OCI-LY7 (cell line): ENCODE measurements at regions not wholly inside any gene's neighbourhood (a gene's known extent, or its start where the extent isn't known, plus 50 kb on each side); places are given as distances from the start of the nearest gene placed in this dataset.

Experiments used
- BruUV-seq: library from RNA; stranded (reverse); fragments of 400-500 nt; replicated peaks from 2 replicates; lab custom pipeline; 2021; lab: Mats Ljungman, UMichigan
- CTCF ChIA-PET: fragments of 300-600 bp; sonication (Branson Sonifier 250); formaldehyde crosslinking; loops from one replicate; lab custom pipeline; 2022; ENCODE audit warnings: antibody characterized with exemption; ENCODE audit not compliant: unreplicated experiment; lab: Charles Lee
- POLR2A ChIA-PET: fragments of 300-600 bp; sonication (Branson Sonifier 250); formaldehyde crosslinking; loops from one replicate; lab custom pipeline; 2022; ENCODE audit warnings: antibody characterized with exemption; lab: Charles Lee
- DNase-seq: peaks from one replicate; pipeline ENCODE4 v3.0.0-alpha.2; 2015; ENCODE audit warnings: low spot score
- H2AFZ ChIP-seq: fragments of 200-600 bp; sonication (generic), shearing (Covaris generic); 2 replicates; pipeline ENCODE4 v1.6.1; 2014; ENCODE audit warnings: mild to moderate bottlenecking, antibody characterized with exemption, low read length, moderate library complexity
- H3K27ac ChIP-seq: fragments of 200-600 bp; sonication (generic); 2 replicates; pipeline ENCODE4 v1.5.1; 2014; ENCODE audit warnings: mixed run types, low read depth, mild to moderate bottlenecking, moderate library complexity, low read length, inconsistent platforms; ENCODE audit not compliant: poor library complexity, severe bottlenecking
- H3K36me3 ChIP-seq: fragments of 200-600 bp; sonication (generic); 2 replicates; pipeline ENCODE4 v1.6.1; 2014; ENCODE audit warnings: mild to moderate bottlenecking, antibody characterized with exemption, low read length, moderate library complexity, mixed read lengths; ENCODE audit not compliant: insufficient read depth
- H3K4me1 ChIP-seq: fragments of 200-600 bp; sonication (generic); 2 replicates; pipeline ENCODE4 v1.5.1; 2014; ENCODE audit warnings: mild to moderate bottlenecking, low read length; ENCODE audit not compliant: insufficient read depth, poor library complexity, severe bottlenecking
- H3K4me2 ChIP-seq: fragments of 200-600 bp; sonication (generic); 2 replicates; pipeline ENCODE4 v1.6.1; 2014; ENCODE audit warnings: mild to moderate bottlenecking, low read length
- H3K4me3 ChIP-seq: fragments of 200-600 bp; sonication (generic); 2 replicates; pipeline ENCODE4 v1.5.1; 2014; ENCODE audit warnings: mild to moderate bottlenecking, low read depth, low read length; ENCODE audit not compliant: poor library complexity, severe bottlenecking
- H3K79me2 ChIP-seq: fragments of 200-600 bp; sonication (generic); 2 replicates; pipeline ENCODE4 v1.6.1; 2016; ENCODE audit warnings: low read depth, mild to moderate bottlenecking, low read length, moderate library complexity, mixed read lengths; ENCODE audit not compliant: insufficient read depth
- H3K9me2 ChIP-seq: fragments of 200-600 bp; sonication (generic); 2 replicates; pipeline ENCODE4 v1.6.1; 2016; ENCODE audit warnings: mild to moderate bottlenecking, low read length, mixed read lengths; ENCODE audit not compliant: insufficient read depth
- H3K9me3 ChIP-seq: fragments of 200-600 bp; sonication (generic); 2 replicates; pipeline ENCODE4 v1.6.1; 2014; ENCODE audit warnings: mild to moderate bottlenecking, mixed run types, low read length, mixed read lengths
- H4K20me1 ChIP-seq: fragments of 200-600 bp; sonication (generic); 2 replicates; pipeline ENCODE4 v1.6.1; 2014; ENCODE audit warnings: mild to moderate bottlenecking, antibody characterized with exemption, low read length, moderate library complexity, mixed read lengths; ENCODE audit not compliant: insufficient read depth
- CTCF ChIP-seq: fragments of 200-600 bp; sonication (generic); conservative IDR thresholded peaks from 2 replicates; pipeline ENCODE4 v1.5.1; 2014; ENCODE audit warnings: mild to moderate bottlenecking, antibody characterized with exemption, low read length, moderate library complexity, mixed read lengths
- EZH2phosphoT487 ChIP-seq: fragments of 200-600 bp; sonication (generic); IDR thresholded peaks from 2 replicates; pipeline ENCODE4 v1.6.1; 2018; ENCODE audit warnings: low read depth, borderline replicate concordance, mild to moderate bottlenecking, mixed run types, antibody characterized with exemption, low read length, moderate library complexity, mixed read lengths
- intact Hi-C: fragments of 100-400 bp; cut with micrococcal nuclease; formaldehyde crosslinking; loops from one replicate; pipeline ENCODE4 v1.10.0; 2022; ENCODE audit not compliant: unreplicated experiment

DNA sequence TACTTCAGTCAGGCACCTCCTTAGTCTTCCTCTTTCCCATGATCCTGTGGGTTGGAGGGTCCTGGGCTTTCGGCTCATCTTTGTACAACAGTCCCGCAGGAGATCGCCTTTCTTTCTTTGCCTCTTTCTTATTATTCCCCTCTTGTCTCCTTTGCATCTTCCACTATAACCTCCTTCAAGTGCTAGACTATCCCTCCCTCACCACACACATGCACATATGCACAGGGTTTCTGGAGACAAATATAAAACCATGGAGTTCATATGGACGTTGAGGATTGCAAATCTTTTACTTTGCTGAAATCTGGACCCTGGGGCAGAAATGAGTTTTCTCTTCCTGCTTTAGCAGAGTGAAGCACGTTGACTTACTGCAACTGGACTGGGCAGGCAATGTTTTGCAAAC is 80.3 kb downstream of the TMEM17 start:
- TF ChIP-seq CTCF = no peak
- no peak for TF ChIP-seq EZH2phosphoT487
- no peak for DNase-seq
- intact Hi-C loops = no loop called here
- CTCF ChIA-PET = no interaction called here
- H3K36me3 ChIP-seq = no peaks in the 10 kb centered on the region
- no peaks in the 10 kb centered on the region for H3K79me2 ChIP-seq
- no peak overlapping the region for H3K4me3 ChIP-seq
- H3K27ac ChIP-seq = no peak overlapping the region
- H3K4me1 ChIP-seq = no peaks in the 10 kb centered on the region
- H3K9me3 ChIP-seq = no peaks in the 10 kb centered on the region
- H3K4me2 ChIP-seq = no peak overlapping the region
- no TSS peak for BruUV-seq
- H2AFZ ChIP-seq = no peak overlapping the region
- no peaks in the 10 kb centered on the region for H3K9me2 ChIP-seq
- no peaks in the 10 kb centered on the region for H4K20me1 ChIP-seq
- POLR2A ChIA-PET = no interaction called here

DNA sequence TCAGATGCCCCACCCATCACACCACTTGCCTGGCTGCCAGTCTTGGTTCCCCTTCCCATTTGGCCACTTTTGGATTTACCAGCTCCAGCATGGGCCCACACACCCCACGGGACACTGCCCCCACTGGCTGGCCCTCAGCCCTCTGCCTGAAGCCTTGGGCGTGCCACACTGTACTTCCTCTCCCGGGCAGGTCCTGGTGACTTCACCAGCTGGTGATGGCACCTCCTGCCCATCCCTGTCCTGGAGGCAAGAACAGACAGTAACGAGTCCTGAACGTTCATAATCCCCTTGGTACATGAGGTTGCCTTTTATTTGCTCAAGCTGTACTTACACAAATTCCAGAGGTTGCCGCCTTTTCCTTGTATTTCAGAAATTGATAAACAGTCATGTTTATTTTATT is 81.1 kb downstream of the TMEM17 start:
- Histone ChIP-seq H3K4me3 (no peak overlapping the region), H3K9me3 (no peaks in the 10 kb centered on the region)
- no TSS peak for BruUV-seq

More for the DNA sequence above, 81.1 kb downstream of the TMEM17 start:
- POLR2A ChIA-PET = no interaction called here
- Histone ChIP-seq H3K4me2 (no peak overlapping the region), H4K20me1 (no peaks in the 10 kb centered on the region), H3K36me3 (no peaks in the 10 kb centered on the region), H3K4me1 (no peaks in the 10 kb centered on the region), H3K79me2 (no peaks in the 10 kb centered on the region), H2AFZ (no peak overlapping the region), H3K9me2 (no peaks in the 10 kb centered on the region), H3K27ac (no peak overlapping the region)
- TF ChIP-seq EZH2phosphoT487 (no peak), CTCF (no peak)
- DNase-seq = no peak
- intact Hi-C loops = no loop called here
- CTCF ChIA-PET = no interaction called here
